Progenitor cell of endocrine pancreas (in vitro differentiated cells): ENCODE measurements at regions not wholly inside any gene's neighbourhood (a gene's known extent, or its start where the extent isn't known, plus 50 kb on each side); places are given as distances from the start of the nearest gene placed in this dataset.

ENCODE experiments used
- DNase-seq: peaks from one replicate; pipeline ENCODE4 v3.0.0; 2021; ENCODE audit warnings: low spot score; ENCODE audit not compliant: unreplicated experiment
- H3K27ac Mint-ChIP-seq: 2 replicates; pipeline ENCODE4 v1.8.0; 2021; ENCODE audit warnings: mild to moderate bottlenecking, moderate library complexity, mixed read lengths
- H3K27me3 Mint-ChIP-seq: 2 replicates; pipeline ENCODE4 v1.8.0; 2021; ENCODE audit warnings: mixed read lengths
- H3K36me3 Mint-ChIP-seq: 2 replicates; pipeline ENCODE4 v1.8.0; 2022; ENCODE audit warnings: mixed read lengths; ENCODE audit not compliant: insufficient read depth
- H3K4me1 Mint-ChIP-seq: 2 replicates; pipeline ENCODE4 v1.8.0; 2021; ENCODE audit warnings: low read depth, mixed read lengths
- H3K4me3 Mint-ChIP-seq: 2 replicates; pipeline ENCODE4 v1.8.0; 2021; ENCODE audit warnings: low read depth, mild to moderate bottlenecking, moderate library complexity, mixed read lengths
- H3K9me3 Mint-ChIP-seq: 2 replicates; pipeline ENCODE4 v1.8.0; 2021; ENCODE audit warnings: low read depth, mixed read lengths
- TF ChIP-seq, protein P1 (sequence below): fragments of 200-600 bp; sonication (generic); IDR thresholded peaks from one replicate; pipeline ENCODE4 v1.5.0; 2021; ENCODE audit warnings: antibody characterized with exemption, mild to moderate bottlenecking; ENCODE audit not compliant: unreplicated experiment

DNA sequence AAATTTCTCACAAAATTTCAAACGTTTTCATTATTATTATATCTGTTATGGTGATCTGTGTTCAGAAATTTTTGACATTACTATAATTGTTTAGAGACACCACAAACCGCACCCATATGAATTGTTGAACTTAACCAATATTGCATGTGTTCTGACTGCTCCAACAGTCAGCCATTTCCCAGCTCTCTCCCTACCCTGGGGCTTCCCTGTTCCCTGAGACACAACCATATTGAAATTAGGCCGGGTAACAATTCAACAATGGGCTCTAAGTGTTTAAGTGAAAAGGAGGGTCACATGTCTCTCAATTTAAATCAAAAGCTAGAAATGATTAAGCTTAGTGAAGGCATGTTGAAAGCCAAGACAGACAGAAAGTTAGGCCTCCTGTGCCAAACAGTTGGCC lies 424.0 kb downstream of the DSC3 start:
- Mint-ChIP-seq H3K4me3 (no peak overlapping the region), H3K27ac (no peak overlapping the region), H3K9me3 (no peaks in the 10 kb centered on the region), H3K36me3 (no peaks in the 10 kb centered on the region), H3K27me3 (no peaks in the 10 kb centered on the region), H3K4me1 (peaks cover 5% of the 10 kb centered on the region)
- no peak for DNase-seq
- TF ChIP-seq, protein P1, sequence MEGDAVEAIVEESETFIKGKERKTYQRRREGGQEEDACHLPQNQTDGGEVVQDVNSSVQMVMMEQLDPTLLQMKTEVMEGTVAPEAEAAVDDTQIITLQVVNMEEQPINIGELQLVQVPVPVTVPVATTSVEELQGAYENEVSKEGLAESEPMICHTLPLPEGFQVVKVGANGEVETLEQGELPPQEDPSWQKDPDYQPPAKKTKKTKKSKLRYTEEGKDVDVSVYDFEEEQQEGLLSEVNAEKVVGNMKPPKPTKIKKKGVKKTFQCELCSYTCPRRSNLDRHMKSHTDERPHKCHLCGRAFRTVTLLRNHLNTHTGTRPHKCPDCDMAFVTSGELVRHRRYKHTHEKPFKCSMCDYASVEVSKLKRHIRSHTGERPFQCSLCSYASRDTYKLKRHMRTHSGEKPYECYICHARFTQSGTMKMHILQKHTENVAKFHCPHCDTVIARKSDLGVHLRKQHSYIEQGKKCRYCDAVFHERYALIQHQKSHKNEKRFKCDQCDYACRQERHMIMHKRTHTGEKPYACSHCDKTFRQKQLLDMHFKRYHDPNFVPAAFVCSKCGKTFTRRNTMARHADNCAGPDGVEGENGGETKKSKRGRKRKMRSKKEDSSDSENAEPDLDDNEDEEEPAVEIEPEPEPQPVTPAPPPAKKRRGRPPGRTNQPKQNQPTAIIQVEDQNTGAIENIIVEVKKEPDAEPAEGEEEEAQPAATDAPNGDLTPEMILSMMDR, result no peak

DNA sequence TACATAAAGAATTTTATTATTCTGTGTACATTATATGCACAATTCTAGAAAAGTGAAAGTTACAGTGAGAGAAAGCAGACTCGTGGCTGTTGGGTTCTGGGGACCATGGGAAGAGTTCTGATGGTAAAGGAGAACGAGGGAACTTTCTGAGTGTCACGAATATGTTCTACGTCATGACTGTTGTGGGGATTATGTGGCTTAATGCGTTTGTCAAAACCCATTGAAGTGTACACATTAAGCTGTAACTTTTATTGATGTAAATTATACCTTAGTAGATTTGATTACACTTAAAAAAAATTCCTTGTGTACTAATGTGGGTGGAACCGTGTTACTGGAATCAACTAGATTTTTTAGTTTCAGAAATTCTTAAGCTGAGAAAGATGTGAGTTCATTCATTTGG lies 426.1 kb downstream of the DSC3 start:
- H3K4me1 Mint-ChIP-seq, result peaks cover 8% of the 10 kb centered on the region
- H3K27ac Mint-ChIP-seq, result no peak overlapping the region
- DNase-seq, result no peak
- no peaks in the 10 kb centered on the region for H3K36me3 Mint-ChIP-seq
- no peaks in the 10 kb centered on the region for H3K27me3 Mint-ChIP-seq
- H3K4me3 Mint-ChIP-seq, result no peak overlapping the region
- TF ChIP-seq, protein P1, result no peak
- no peaks in the 10 kb centered on the region for H3K9me3 Mint-ChIP-seq

DNA sequence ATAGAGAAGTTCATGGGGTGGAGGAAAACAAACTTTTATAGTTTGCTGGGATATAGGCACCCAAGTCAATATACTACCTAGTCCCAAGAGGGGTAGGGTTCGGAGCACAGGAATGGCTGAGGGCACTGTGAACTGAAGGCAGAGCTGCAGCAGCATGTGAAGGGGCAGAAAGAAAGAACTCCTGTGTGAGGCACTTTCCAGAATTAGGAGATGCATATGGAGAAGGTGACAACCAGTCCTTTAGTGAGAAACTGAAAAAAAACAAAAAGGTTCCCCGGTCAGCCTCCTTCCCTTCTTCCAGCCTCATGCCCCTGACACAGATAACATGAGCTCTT lies 429.1 kb downstream of the DSC3 start:
- TF ChIP-seq, protein P1, result no peak
- no peaks in the 10 kb centered on the region for H3K27me3 Mint-ChIP-seq
- H3K4me1 Mint-ChIP-seq, result peaks cover 10% of the 10 kb centered on the region
- DNase-seq, result no peak
- H3K27ac Mint-ChIP-seq, result no peak overlapping the region
- no peaks in the 10 kb centered on the region for H3K9me3 Mint-ChIP-seq
- no peak overlapping the region for H3K4me3 Mint-ChIP-seq
- no peaks in the 10 kb centered on the region for H3K36me3 Mint-ChIP-seq

DNA sequence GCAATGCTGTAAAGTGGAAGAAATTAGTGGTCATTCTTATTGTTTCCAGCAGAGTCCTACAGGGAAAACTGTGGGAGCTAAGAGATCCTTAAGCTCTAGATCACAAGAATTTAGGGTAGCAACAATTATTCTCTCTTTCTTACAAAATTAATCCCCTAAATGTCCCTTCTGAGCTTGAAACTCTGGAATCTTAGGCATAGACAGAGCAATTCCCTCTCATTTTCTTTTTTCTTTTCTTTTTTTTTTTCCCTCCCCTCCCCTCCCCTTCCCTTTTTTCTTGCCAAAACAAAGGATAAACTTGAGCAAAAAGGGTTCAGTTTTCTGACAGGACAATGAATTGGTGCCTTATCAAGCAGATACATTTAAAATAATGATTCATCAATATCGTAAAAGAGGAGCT lies 441.0 kb downstream of the DSC3 start:
- TF ChIP-seq, protein P1, result no peak
- no peak for DNase-seq
- H3K36me3 Mint-ChIP-seq, result no peaks in the 10 kb centered on the region
- H3K27ac Mint-ChIP-seq, result no peak overlapping the region
- no peaks in the 10 kb centered on the region for H3K27me3 Mint-ChIP-seq
- peaks cover 8% of the 10 kb centered on the region for H3K9me3 Mint-ChIP-seq
- no peak overlapping the region for H3K4me3 Mint-ChIP-seq
- H3K4me1 Mint-ChIP-seq, result peaks cover 2% of the 10 kb centered on the region

DNA sequence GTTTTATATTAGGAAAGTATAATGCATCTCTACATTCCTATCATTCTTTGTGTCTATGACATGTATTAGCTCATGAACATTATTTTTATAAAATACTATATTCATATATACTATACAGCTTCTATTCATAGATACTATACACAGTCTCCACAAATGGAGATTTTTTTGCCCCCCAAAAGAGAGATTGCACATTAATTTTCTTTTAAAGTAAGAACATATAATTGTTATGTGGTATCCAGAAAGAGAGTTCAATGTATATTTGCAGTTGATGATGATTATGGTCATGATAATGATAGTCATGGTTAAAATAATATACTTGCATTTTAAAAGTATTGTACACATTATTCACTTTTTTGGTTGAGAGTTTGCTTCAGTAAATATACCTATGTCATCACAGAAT lies 445.3 kb downstream of the DSC3 start:
- Mint-ChIP-seq H3K27ac (no peak overlapping the region), H3K4me1 (no peaks in the 10 kb centered on the region), H3K4me3 (no peak overlapping the region), H3K36me3 (no peaks in the 10 kb centered on the region), H3K27me3 (no peaks in the 10 kb centered on the region), H3K9me3 (peaks cover 3% of the 10 kb centered on the region)
- no peak for DNase-seq
- TF ChIP-seq, protein P1, result no peak
